T follicular helper cell (primary cell): ENCODE measurements at regions not wholly inside any gene's neighbourhood (a gene's known extent, or its start where the extent isn't known, plus 50 kb on each side); places are given as distances from the start of the nearest gene placed in this dataset.
"Not testable (repeated sequence)": the region's sequence is repeated elsewhere in the genome, so short reads cannot be mapped to it uniquely, and the experiment has no call there.

Experiments used
- DNase-seq: peaks from one replicate; pipeline ENCODE4 v3.0.0-alpha.2; 2020; ENCODE audit warnings: low read depth

DNA sequence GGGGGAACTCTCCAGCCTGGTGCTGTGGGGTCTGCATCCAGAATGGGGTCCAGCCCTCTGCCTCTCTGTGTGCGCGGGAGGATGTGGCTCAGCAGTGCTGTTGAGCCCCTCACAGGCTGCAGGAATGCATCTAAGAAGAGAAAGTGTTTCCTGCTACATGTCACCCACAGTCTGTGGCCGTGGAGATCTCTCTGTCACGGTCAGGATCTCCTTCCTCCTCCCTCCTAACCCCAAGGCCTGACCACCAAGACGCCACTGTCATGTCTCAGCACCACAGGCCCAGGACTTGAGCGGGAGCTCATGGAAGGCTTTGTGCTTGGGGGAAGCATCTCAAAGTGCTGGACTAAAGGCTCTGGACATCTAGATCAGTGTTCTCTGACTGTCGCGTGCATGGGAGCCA lies 90.1 kb downstream of the SREK1 start:
- no peak for DNase-seq

GRCh38 chr5:66238435-66238834 lies 94.3 kb downstream of the SREK1 start:
- DNase-seq = no peak

- no peak for DNase-seq
Measured at GRCh38 chr5:66239034-66239433, 94.9 kb downstream of the SREK1 start.

- no peak for DNase-seq
Measured at GRCh38 chr5:66241136-66241825, 97.2 kb downstream of the SREK1 start.

GRCh38 chr5:66242050-66242715 lies 98.1 kb downstream of the SREK1 start:
- DNase-seq = no peak

DNA sequence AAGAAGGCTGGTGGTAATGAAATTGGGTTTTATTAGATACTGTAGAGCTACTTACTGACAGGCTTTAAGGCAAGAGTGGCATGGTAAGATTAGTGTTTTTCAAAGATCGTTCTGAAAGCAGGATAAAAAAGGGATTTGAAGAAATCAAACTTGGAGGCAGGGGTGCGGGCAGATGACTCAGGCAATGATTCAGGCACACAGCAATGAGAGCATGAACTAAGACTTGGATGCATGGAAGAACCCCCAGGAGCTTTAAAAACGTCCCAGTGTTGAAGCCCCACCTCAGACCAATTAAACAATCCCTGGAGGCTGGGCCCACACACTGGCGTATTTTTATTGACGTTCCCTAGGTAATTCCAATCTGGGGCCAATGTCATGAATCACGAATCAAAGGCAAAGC lies 102.5 kb downstream of the SREK1 start:
- no peak for DNase-seq

DNA sequence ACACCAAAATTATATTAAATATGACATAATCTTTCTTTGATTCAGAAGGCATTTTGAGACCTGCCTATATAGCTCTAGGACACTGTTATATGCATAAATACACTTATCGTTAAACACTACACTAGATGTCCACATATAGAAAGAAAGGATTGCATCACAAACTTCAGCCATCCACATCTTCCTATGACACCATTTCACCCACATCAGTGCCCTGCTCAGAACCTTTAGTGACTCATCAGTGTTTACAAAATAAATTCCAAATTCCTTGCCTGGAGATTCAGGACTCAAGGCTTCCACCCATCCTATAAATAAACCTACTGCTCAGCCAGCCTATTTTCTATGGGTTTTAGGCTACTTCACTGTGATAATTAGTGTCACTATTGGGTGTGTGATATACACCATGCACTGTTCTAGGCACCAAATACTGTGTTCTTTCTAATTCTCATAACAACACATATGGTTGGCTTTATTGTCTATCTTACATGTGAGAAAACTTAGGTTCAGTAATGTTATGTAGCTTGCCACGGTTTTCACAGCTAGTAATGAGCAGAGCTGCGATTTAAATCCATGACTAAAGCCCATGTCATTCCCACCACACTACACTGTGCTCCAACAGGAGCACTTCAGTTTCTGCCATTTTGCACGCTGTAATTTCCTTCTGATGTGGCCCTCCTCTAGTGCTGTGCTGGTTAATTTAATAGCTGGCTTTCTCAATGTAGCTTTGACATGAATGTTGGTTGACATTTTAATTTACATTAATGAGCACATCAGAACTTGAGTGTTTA lies 103.3 kb downstream of the SREK1 start:
- no peak for DNase-seq

GRCh38 chr5:66248874-66249273 lies 104.8 kb downstream of the SREK1 start:
- DNase-seq = no peak

- DNase-seq = no peak
Measured at GRCh38 chr5:66249920-66250319, 105.8 kb downstream of the SREK1 start.

DNA sequence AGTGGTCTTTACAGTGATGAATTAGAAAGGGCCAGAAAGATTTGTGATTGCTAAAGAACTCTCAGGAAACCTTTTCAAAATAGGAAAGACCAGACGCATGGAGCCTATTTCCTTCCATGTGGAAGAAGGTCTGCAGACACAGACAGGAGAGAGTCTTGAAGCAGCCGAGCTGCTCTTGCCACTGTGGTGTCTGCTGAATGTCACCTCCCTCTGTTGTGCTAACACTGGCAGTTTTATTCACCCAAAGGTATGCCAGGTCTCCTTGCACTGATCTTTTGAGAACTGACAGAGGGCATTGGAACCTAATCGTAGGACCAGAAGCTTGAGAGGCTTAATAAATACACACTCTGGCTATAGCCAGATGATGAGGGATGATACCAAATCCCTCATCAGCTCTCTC lies 108.7 kb downstream of the SREK1 start:
- DNase-seq = no peak

DNA sequence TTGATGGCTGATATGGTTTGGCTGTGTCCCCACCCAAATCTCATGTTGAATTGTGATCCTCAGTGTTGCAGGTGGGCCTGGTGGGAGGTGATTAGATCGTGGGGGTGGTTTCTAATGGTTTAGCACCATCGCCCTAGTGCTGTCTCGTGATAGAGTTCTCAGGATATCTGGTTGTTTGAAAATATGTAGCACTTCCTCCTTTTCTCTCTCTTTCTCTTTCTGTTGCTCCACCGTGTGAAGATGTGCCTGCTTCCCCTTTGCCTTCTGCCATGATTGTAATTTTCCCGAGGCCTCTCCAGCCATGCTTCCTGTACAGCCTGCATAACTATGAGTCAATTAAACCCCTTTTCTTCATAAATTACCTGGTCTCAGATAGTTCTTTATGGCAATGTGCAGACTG lies 111.6 kb downstream of the SREK1 start:
- DNase-seq = no peak

DNA sequence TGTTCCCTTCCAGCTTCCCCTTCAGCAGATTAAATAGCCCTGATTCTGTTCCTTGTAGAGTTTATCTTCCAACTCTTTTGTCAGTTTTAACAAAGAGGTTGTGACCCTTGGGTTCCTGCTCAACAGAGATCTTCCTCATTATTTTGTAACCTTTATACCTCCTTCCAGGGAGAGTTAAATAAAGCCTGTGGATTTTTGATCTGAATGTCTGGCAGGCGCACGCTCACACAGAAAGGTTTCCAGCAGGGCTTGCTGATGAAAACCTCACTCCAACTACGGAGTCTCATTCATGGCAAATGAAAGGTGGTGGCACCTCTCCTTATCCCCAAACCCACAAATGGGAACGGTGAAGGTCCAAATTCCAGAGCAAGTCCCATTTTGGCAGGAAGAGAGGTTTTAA lies 129.0 kb downstream of the SREK1 start:
- DNase-seq = no peak

DNA sequence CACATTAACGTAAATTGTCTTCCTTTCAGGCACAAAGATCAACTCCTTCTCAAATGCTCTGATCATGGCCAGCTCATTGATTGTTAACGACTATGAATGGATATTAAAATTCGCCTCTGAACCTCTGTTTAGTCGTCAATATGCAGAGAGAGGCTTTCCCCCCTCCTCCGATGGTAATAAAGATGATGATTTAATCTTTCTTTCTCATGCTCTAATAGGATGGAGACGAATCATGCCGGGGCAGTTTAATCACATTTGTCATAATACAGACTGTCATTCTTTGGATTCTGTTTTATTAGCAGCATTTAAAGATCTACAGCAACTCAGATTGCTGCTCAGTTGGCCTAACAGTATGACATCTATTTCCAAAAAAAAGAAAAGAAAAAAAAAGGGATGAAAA lies 132.9 kb downstream of the SREK1 start:
- DNase-seq = no peak

GRCh38 chr5:66277981-66278380 lies 133.9 kb downstream of the SREK1 start:
- no peak for DNase-seq

GRCh38 chr5:66281294-66281693 lies 137.2 kb downstream of the SREK1 start:
- no peak for DNase-seq

- DNase-seq = no peak
Measured at GRCh38 chr5:66284588-66285342, 140.7 kb downstream of the SREK1 start.

DNA sequence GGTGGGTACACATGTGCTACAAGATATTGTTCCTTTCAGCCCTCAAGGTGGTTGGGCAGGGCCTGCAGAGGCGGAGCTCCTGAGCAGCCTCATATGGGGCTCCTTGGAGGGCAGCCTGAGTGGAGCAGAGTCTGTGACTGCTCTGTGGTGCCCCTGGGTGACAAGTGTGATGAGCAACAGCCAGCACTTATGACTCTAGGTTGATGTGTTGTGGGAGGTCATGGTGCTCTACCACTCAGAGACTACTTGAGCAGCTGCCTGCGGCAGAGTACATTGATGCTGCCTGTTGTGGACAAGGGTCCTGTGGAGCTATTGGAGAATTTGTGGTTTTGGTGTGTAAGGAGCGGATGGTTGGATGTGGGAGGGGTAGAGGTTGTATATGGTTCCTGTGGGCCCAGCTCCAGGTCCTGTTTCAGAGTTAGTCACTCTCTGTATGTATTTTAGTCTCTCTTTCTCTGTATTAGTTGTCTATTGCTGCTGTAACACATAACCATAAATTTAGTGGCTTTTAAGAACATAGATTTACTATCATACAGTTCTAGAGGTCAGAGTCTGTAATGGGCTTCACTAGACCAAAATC lies 141.3 kb downstream of the SREK1 start:
- no peak for DNase-seq

- no peak for DNase-seq
Measured at GRCh38 chr5:66291771-66292170, 147.7 kb downstream of the SREK1 start.

- not testable (repeated sequence) for DNase-seq
Measured at GRCh38 chr5:66293851-66294250, 149.8 kb downstream of the SREK1 start.

DNA sequence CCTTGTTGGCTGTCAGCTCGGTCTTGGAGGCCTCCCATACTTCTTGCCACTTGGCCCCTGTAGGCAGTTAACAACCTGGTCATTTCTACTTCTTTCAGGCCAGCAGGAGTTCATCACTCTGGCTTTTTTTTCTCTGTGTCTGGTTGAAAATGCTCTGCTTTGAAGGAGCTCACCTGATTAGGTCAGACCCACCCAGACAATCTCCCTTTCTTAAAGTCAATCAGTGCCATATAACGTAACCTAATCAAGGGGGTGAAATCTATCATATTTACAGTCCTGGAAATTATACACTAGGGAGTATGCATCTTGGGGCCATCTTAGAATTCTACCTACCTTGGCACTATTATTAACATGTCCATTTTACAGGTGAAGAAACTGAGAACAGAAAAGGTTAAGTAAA lies 155.4 kb downstream of the SREK1 start:
- no peak for DNase-seq

DNA sequence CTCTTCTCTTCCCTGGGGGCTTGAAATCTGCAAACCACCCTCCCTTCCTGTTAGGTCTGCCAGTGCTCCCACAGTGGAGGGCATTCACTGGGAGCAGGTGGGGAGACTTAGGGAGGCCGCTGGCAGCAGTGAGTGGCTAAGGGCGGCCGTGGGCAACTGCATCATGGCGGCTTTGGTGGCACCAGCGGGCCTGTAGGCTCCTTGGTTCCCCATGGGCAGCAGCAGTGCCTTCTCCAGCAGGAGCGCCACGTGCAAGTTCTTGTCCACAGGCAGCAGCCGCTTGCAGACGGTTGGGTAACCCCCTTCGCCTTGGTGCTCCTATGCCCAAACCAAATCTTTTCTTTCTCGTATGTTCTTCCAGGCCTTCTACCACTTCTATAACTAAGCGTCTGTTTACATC lies 158.2 kb downstream of the SREK1 start:
- no peak for DNase-seq
